HG02938 (cell line): ENCODE measurements at regions not wholly inside any gene's neighbourhood (a gene's known extent, or its start where the extent isn't known, plus 50 kb on each side); places are given as distances from the start of the nearest gene placed in this dataset.
"Not testable (repeated sequence)": the region's sequence is repeated elsewhere in the genome, so short reads cannot be mapped to it uniquely, and the experiment has no call there.

Source experiments
- ATAC-seq: cut with Tn5 transposase; IDR thresholded peaks from one replicate; pipeline ENCODE4 v1.9.1; 2021; ENCODE audit warnings: mild to moderate bottlenecking, moderate library complexity; ENCODE audit not compliant: unreplicated experiment

- no peak for ATAC-seq
Observed at GRCh38 chr2:147171941-147172340, 672.9 kb upstream of the ACVR2A start.

GRCh38 chr2:147170932-147171331 is 673.9 kb upstream of the ACVR2A start:
- no peak for ATAC-seq

- no peak for ATAC-seq
Observed at GRCh38 chr2:147165697-147166382, 679.0 kb upstream of the ACVR2A start.

- no peak for ATAC-seq
Observed at GRCh38 chr2:147164563-147164962, 680.3 kb upstream of the ACVR2A start.

GRCh38 chr2:147161746-147162145 is 683.1 kb upstream of the ACVR2A start:
- ATAC-seq = no peak

GRCh38 chr2:147156970-147157369 is 687.9 kb upstream of the ACVR2A start:
- ATAC-seq = no peak

GRCh38 chr2:147150241-147150635 is 694.6 kb upstream of the ACVR2A start:
- no peak for ATAC-seq

GRCh38 chr2:147149575-147150240 is 695.1 kb upstream of the ACVR2A start:
- ATAC-seq = no peak

- ATAC-seq = no peak
Observed at GRCh38 chr2:147147802-147148201, 697.0 kb upstream of the ACVR2A start.

GRCh38 chr2:147141930-147142329 is 702.9 kb upstream of the ACVR2A start:
- ATAC-seq = no peak

GRCh38 chr2:147139732-147140131 is 705.1 kb upstream of the ACVR2A start:
- not testable (repeated sequence) for ATAC-seq

- ATAC-seq = no peak
Observed at GRCh38 chr2:147137711-147138110, 707.1 kb upstream of the ACVR2A start.

GRCh38 chr2:147135376-147135775 is 709.5 kb upstream of the ACVR2A start:
- ATAC-seq = no peak

- ATAC-seq = no peak
Observed at GRCh38 chr2:147133286-147133908, 711.4 kb upstream of the ACVR2A start.

GRCh38 chr2:147125145-147125544 is 719.7 kb upstream of the ACVR2A start:
- ATAC-seq = no peak

GRCh38 chr2:147122944-147123343 is 721.9 kb upstream of the ACVR2A start:
- no peak for ATAC-seq

GRCh38 chr2:147110962-147111361 is 733.9 kb upstream of the ACVR2A start:
- no peak for ATAC-seq

- ATAC-seq = no peak
Observed at GRCh38 chr2:147110317-147110716, 734.5 kb upstream of the ACVR2A start.

GRCh38 chr2:147109291-147109690 is 735.5 kb upstream of the ACVR2A start:
- no peak for ATAC-seq

GRCh38 chr2:147108548-147108947 is 736.3 kb upstream of the ACVR2A start:
- ATAC-seq = no peak

- ATAC-seq = no peak
Observed at GRCh38 chr2:147101941-147102790, 742.7 kb upstream of the ACVR2A start.
